ENCODE measurements at regions not wholly inside any gene's neighbourhood (a gene's known extent, or its start where the extent isn't known, plus 50 kb on each side); places are given as distances from the start of the nearest gene placed in this dataset.

GRCh38 chr3:25288413-25288812 is 139.7 kb upstream of the RARB start (continued):
- TF ChIP-seq CHD7 (IDR thresholded peaks at IDR 0.05; ENCODE audit: insufficient replicate concordance, low read length) = no peak
- no peak for TF ChIP-seq JUN (IDR thresholded peaks at IDR 0.05; ENCODE audit: low read depth, low read length)
- TF ChIP-seq GTF2F1 (IDR thresholded peaks at IDR 0.05; ENCODE audit: borderline replicate concordance, low read depth, low read length) = no peak
- TF ChIP-seq RBBP5 (IDR thresholded peaks at IDR 0.05; ENCODE audit: borderline replicate concordance, low read depth, low read length) = no peak
- TF ChIP-seq EP300 (IDR thresholded peaks at IDR 0.05; ENCODE audit: borderline replicate concordance in 1 of 2, low read depth in 2 of 2, low read length in 2 of 2) = no peak

All from H1 (cell line).